Endothelial cell of umbilical vein (primary cell): ENCODE measurements at regions not wholly inside any gene's neighbourhood (a gene's known extent, or its start where the extent isn't known, plus 50 kb on each side); places are given as distances from the start of the nearest gene placed in this dataset.

ENCODE experiments used
- BruUV-seq: library from RNA; stranded (reverse); fragments of 400-500 nt; replicated peaks from 2 replicates; lab custom pipeline; 2021; lab: Mats Ljungman, UMichigan
- CTCF ChIA-PET: fragments of 300-600, 350-600 bp; sonication (Branson Sonifier 250); formaldehyde crosslinking; loops from one replicate; lab custom pipeline; 2021; ENCODE audit warnings: antibody characterized with exemption, inconsistent platforms; lab: Charles Lee
- POLR2A ChIA-PET: fragments of 300-600, 350-600 bp; sonication (Branson Sonifier 250); formaldehyde crosslinking; loops from one replicate; lab custom pipeline; 2021; ENCODE audit warnings: antibody characterized with exemption, inconsistent platforms; lab: Charles Lee
- DNase-seq: peaks from one replicate; pipeline ENCODE4 v3.0.0-alpha.2; 2011; ENCODE audit warnings: low read depth, low spot score
- FAIRE-seq: peaks from 2 replicates; lab custom pipeline; 2011; peaks lifted over from hg19 to GRCh38; lab: Jason Lieb, UNC
- H2AFZ ChIP-seq: 2 replicates; pipeline ENCODE4 v1.6.0; 2012; ENCODE audit warnings: low read depth, low read length, control low read depth, inconsistent platforms
- H3K27ac ChIP-seq: 2 replicates; pipeline ENCODE4 v1.5.1; 2011; ENCODE audit warnings: low read depth, mild to moderate bottlenecking, control low read depth, low read length, moderate library complexity; ENCODE audit not compliant: insufficient read depth
- H3K27me3 ChIP-seq, 2 experiments: 2 replicates each; pipeline versions ENCODE4 v1.6.0 to v1.6.1; 2011; ENCODE audit warnings: low read length in 2 of 2, mixed read lengths in 1 of 2; ENCODE audit not compliant: control insufficient read depth in 2 of 2, insufficient read depth in 2 of 2
- H3K36me3 ChIP-seq, 2 experiments: 2 replicates in 1 of 2; 3 replicates in 1 of 2; pipeline ENCODE4 v1.5.1; 2011; ENCODE audit warnings: low read length in 2 of 2, mild to moderate bottlenecking in 1 of 2, moderate library complexity in 1 of 2; ENCODE audit not compliant: control insufficient read depth in 2 of 2, insufficient read depth in 2 of 2; ENCODE audit errors: extremely low read depth in 1 of 2
- H3K4me1 ChIP-seq: 3 replicates; pipeline ENCODE4 v1.5.1; 2011; ENCODE audit warnings: mild to moderate bottlenecking, low read length; ENCODE audit not compliant: control insufficient read depth, insufficient read depth; ENCODE audit errors: extremely low read depth
- H3K4me2 ChIP-seq: 2 replicates; pipeline ENCODE4 v1.6.1; 2011; ENCODE audit warnings: low read length, control low read depth, mixed read lengths; ENCODE audit not compliant: insufficient read depth
- H3K4me3 ChIP-seq, 3 experiments: fragments of 200-600 bp in 1 of 3; sonication (generic), shearing (Covaris generic) in 1 of 3; replicated peaks in 1 of 3; 2 replicates each; pipeline ENCODE4 v1.5.1; 2011 to 2016; ENCODE audit warnings: control low read depth in 3 of 3, low read length in 3 of 3, mild to moderate bottlenecking in 2 of 3, inconsistent platforms in 1 of 3, low read depth in 1 of 3, moderate library complexity in 1 of 3; ENCODE audit not compliant: insufficient read depth in 1 of 3
- H3K79me2 ChIP-seq: 2 replicates; pipeline ENCODE4 v1.6.0; 2012; ENCODE audit warnings: low read length, inconsistent platforms; ENCODE audit not compliant: control insufficient read depth, insufficient read depth
- H3K9ac ChIP-seq: replicated peaks from 2 replicates; pipeline ENCODE3; 2011; ENCODE audit warnings: low read length, control low read depth; ENCODE audit not compliant: insufficient read depth; ENCODE audit errors: extremely low read depth
- H3K9me1 ChIP-seq: replicated peaks from 3 replicates; pipeline ENCODE4 v1.6.0; 2011; ENCODE audit warnings: mild to moderate bottlenecking, low read length; ENCODE audit not compliant: control insufficient read depth, insufficient read depth; ENCODE audit errors: extremely low read depth
- H3K9me3 ChIP-seq: replicated peaks from 2 replicates; pipeline ENCODE4 v1.5.1; 2012; ENCODE audit warnings: low read length, inconsistent platforms; ENCODE audit not compliant: control insufficient read depth, insufficient read depth
- H4K20me1 ChIP-seq: replicated peaks from 2 replicates; pipeline ENCODE3; 2011; ENCODE audit warnings: mild to moderate bottlenecking, low read length; ENCODE audit not compliant: control insufficient read depth, insufficient read depth; ENCODE audit errors: extremely low read depth
- CTCF ChIP-seq, 2 donors: IDR thresholded peaks; 1 replicate in 1 of 2; 2 replicates in 1 of 2; pipeline ENCODE4 v1.5.1; 2011; ENCODE audit warnings: low read length in 2 of 2, mild to moderate bottlenecking in 2 of 2, moderate library complexity in 2 of 2, control low read depth in 1 of 2, inconsistent platforms in 1 of 2, low read depth in 1 of 2; ENCODE audit not compliant: insufficient read depth in 1 of 2; ENCODE audit errors: extremely low read depth in 1 of 2
- EZH2 ChIP-seq: IDR thresholded peaks from 2 replicates; pipeline ENCODE4 v1.6.1; 2012; ENCODE audit warnings: borderline replicate concordance, low read depth, mild to moderate bottlenecking, moderate library complexity, low read length, inconsistent platforms; ENCODE audit not compliant: severe bottlenecking
- FOS ChIP-seq: IDR thresholded peaks from 2 replicates; pipeline ENCODE4 v1.6.1; 2011; ENCODE audit warnings: mild to moderate bottlenecking, low read length, moderate library complexity, borderline replicate concordance; ENCODE audit not compliant: insufficient read depth
- GATA2 ChIP-seq: IDR thresholded peaks from 2 replicates; pipeline ENCODE4 v1.7.0; 2011; ENCODE audit warnings: low read depth, mild to moderate bottlenecking, moderate library complexity, mixed read lengths, low read length; ENCODE audit not compliant: insufficient read length, insufficient read depth
- JUN ChIP-seq: IDR thresholded peaks from 2 replicates; pipeline ENCODE4 v1.6.1; 2011; ENCODE audit warnings: borderline replicate concordance, low read depth; ENCODE audit not compliant: insufficient read length, insufficient read depth
- MAX ChIP-seq: IDR thresholded peaks from 2 replicates; pipeline ENCODE4 v1.6.1; 2011; ENCODE audit not compliant: insufficient read depth, insufficient read length
- MYC ChIP-seq: IDR thresholded peaks from one replicate; pipeline ENCODE4 v1.6.1; 2011; ENCODE audit warnings: mild to moderate bottlenecking, low read depth, low read length
- POLR2A ChIP-seq: IDR thresholded peaks from 2 replicates; pipeline ENCODE4 v1.6.1; 2012; ENCODE audit warnings: low read depth, mild to moderate bottlenecking, control low read depth, low read length
- POLR2AphosphoS5 ChIP-seq: IDR thresholded peaks from 2 replicates; pipeline ENCODE4 v1.6.1; 2012; ENCODE audit warnings: low read depth, mild to moderate bottlenecking, control low read depth, low read length, moderate library complexity; ENCODE audit not compliant: insufficient read depth
- dilution Hi-C: fragments of 300-500 bp; cut with MboI; formaldehyde crosslinking; loops from one replicate; pipeline ENCODE4 v1.15.0; 2019; ENCODE audit warnings: low sequenced_read_pairs; ENCODE audit not compliant: extremely low pct_ligation_motif_present
- intact Hi-C: fragments of 100-400 bp; cut with micrococcal nuclease; formaldehyde crosslinking; loops from one replicate; pipeline ENCODE4 v1.10.0; 2022

GRCh38 chr7:69036301-69036700, 562.0 kb upstream of the AUTS2 start:
- no peak overlapping the region for H3K9ac ChIP-seq
- H2AFZ ChIP-seq: no peak overlapping the region
- no peak overlapping the region for H3K27ac ChIP-seq
- no peaks in the 10 kb centered on the region for H3K36me3 ChIP-seq
- ChIA-PET POLR2A (no interaction called here), CTCF (no interaction called here)
- no peak for FAIRE-seq
- H3K27me3 ChIP-seq: no peaks in the 10 kb centered on the region
- no peak for DNase-seq
- no peak overlapping the region for H3K4me3 ChIP-seq
- no TSS peak for BruUV-seq
- H3K79me2 ChIP-seq: no peaks in the 10 kb centered on the region
- H3K4me2 ChIP-seq: no peak overlapping the region
- H3K9me1 ChIP-seq: no peaks in the 10 kb centered on the region
- intact Hi-C loops (no loop called here), dilution Hi-C loops (no loop called here)
- TF ChIP-seq MAX (no peak), FOS (no peak), CTCF (IDR thresholded peaks at IDR 0.05; ENCODE audit: extremely low read depth in 1 of 2, insufficient read depth in 1 of 2, low read depth in 1 of 2, low read length in 2 of 2) (no peak), JUN (no peak), POLR2AphosphoS5 (no peak), POLR2A (no peak), MYC (no peak), GATA2 (no peak), EZH2 (no peak)
- no peaks in the 10 kb centered on the region for H4K20me1 ChIP-seq
- no peaks in the 10 kb centered on the region for H3K4me1 ChIP-seq
- H3K9me3 ChIP-seq: peaks cover 1% of the 10 kb centered on the region
